ENCODE measurements at regions not wholly inside any gene's neighbourhood (a gene's known extent, or its start where the extent isn't known, plus 50 kb on each side); places are given as distances from the start of the nearest gene placed in this dataset.

GRCh38 chr18:78818961-78819360, 160.7 kb upstream of the SALL3 start:
- no peak for TF ChIP-seq CTCF (optimal IDR thresholded peaks at IDR 0.05 in 1 of 3, IDR thresholded peaks at IDR 0.05 in 1 of 3, conservative IDR thresholded peaks at IDR 0.05 in 1 of 3; ENCODE audit: extremely low read depth in 1 of 3, insufficient read depth in 2 of 3, low read length in 3 of 3)
- no peak for TF ChIP-seq EZH2 (IDR thresholded peaks at IDR 0.05; ENCODE audit: low read length)

Data from keratinocyte (primary cell).